CD4-positive, alpha-beta T cell (primary cell): ENCODE measurements at regions not wholly inside any gene's neighbourhood (a gene's known extent, or its start where the extent isn't known, plus 50 kb on each side); places are given as distances from the start of the nearest gene placed in this dataset.

Experiments used
- ATAC-seq: fragments of 200-7000 bp; cut with Tn5 transposase; one replicate; pipeline ENCODE4 v1.10.0; 2022; ENCODE audit warnings: mild to moderate bottlenecking; ENCODE audit not compliant: poor library complexity
- CTCF ChIA-PET: fragments of 350-600 bp; sonication (Branson Sonifier 250); formaldehyde crosslinking; loops from one replicate; lab custom pipeline; 2021; ENCODE audit warnings: antibody characterized with exemption, inconsistent platforms; lab: Charles Lee
- POLR2A ChIA-PET: fragments of 350-600 bp; sonication (Branson Sonifier 250); formaldehyde crosslinking; loops from one replicate; lab custom pipeline; 2021; ENCODE audit warnings: antibody characterized with exemption, inconsistent platforms; lab: Charles Lee
- DNase-seq, 14 experiments: peaks; one replicate each; pipeline ENCODE4 v3.0.0-alpha.2; 2013 to 2020; ENCODE audit warnings: mixed read lengths in 2 of 14
- H3K27ac ChIP-seq, 2 donors: one replicate each; pipeline versions ENCODE4 v1.5.1 to v1.7.0; 2013; ENCODE audit warnings: low read length in 2 of 2, low read depth in 1 of 2, mild to moderate bottlenecking in 1 of 2
- H3K27me3 ChIP-seq, 2 experiments: 1 replicate in 1 of 2; 2 replicates in 1 of 2; pipeline versions ENCODE4 v1.6.1 to v1.7.0; 2013; ENCODE audit warnings: low read length in 2 of 2, control low read depth in 1 of 2, mild to moderate bottlenecking in 1 of 2, moderate library complexity in 1 of 2; ENCODE audit not compliant: insufficient read depth in 2 of 2, control insufficient read depth in 1 of 2
- H3K36me3 ChIP-seq: one replicate; pipeline ENCODE4 v1.6.1; 2013; ENCODE audit warnings: low read length, control low read depth; ENCODE audit not compliant: insufficient read depth
- H3K4me1 ChIP-seq: one replicate; pipeline ENCODE4 v1.6.1; 2013; ENCODE audit warnings: low read length, control low read depth; ENCODE audit not compliant: insufficient read depth
- H3K4me3 ChIP-seq: one replicate; pipeline ENCODE4 v1.5.1; 2013; ENCODE audit warnings: mild to moderate bottlenecking, low read length, moderate library complexity
- H3K9me3 ChIP-seq, 2 experiments: 1 replicate in 1 of 2; 2 replicates in 1 of 2; pipeline versions ENCODE4 v1.6.1 to v1.7.0; 2013; ENCODE audit warnings: low read length in 2 of 2, mild to moderate bottlenecking in 2 of 2, control low read depth in 1 of 2, moderate library complexity in 1 of 2; ENCODE audit not compliant: control insufficient read depth in 1 of 2, insufficient read depth in 1 of 2
- H3K27ac Mint-ChIP-seq: one replicate; pipeline ENCODE4 v1.8.0; 2020; ENCODE audit warnings: mixed read lengths
- H3K27me3 Mint-ChIP-seq: one replicate; pipeline ENCODE4 v1.8.0; 2021; ENCODE audit warnings: mixed read lengths
- H3K36me3 Mint-ChIP-seq: one replicate; pipeline ENCODE4 v1.8.0; 2021; ENCODE audit warnings: low read depth, mixed read lengths
- H3K4me1 Mint-ChIP-seq: one replicate; pipeline ENCODE4 v1.8.0; 2021; ENCODE audit warnings: low read depth, mixed read lengths
- H3K4me3 Mint-ChIP-seq: one replicate; pipeline ENCODE4 v1.8.0; 2020; ENCODE audit warnings: mild to moderate bottlenecking, mixed read lengths
- H3K9me3 Mint-ChIP-seq: one replicate; pipeline ENCODE4 v1.8.0; 2020; ENCODE audit warnings: mixed read lengths
- intact Hi-C, 2 experiments: fragments of 100-400 bp; cut with DNase I in 1 of 2; cut with micrococcal nuclease in 1 of 2; formaldehyde crosslinking; loops; one replicate each; pipeline versions ENCODE4 v1.15.1 to v1.9.0; 2023 to 2025; cut with DNase I, micrococcal nuclease
- TF ChIP-seq, protein P1 (sequence below): fragments of 200-600 bp; IDR thresholded peaks from one replicate; pipeline ENCODE4 v1.8.0; 2022; ENCODE audit warnings: antibody characterized with exemption, mild to moderate bottlenecking

DNA sequence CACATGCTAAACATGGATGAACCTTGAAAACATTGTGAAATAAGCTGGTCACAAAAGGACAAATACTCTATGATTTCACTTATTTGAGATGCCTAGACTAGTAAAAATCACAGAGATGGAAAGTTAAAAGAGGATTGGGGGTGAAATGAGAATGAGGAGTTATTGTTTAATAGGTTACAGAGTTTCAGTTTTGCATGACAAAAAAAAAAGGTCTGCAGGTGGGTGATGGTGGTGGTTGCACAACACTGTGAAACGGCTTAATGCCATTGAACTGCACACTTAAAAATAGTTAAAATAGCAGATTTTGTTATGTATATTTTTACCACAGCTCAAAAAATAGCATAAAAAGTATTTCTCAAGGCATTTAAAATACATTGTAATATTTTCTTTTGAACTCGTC is 151.9 kb upstream of the NRXN3 start:
- Histone ChIP-seq H3K27ac (no peak overlapping the region), H3K36me3 (no peaks in the 10 kb centered on the region), H3K9me3 (peaks cover 0 to 6% of the 10 kb centered on the region in 2 experiments), H3K4me1 (no peaks in the 10 kb centered on the region), H3K4me3 (no peak overlapping the region), H3K27me3 (no peaks in the 10 kb centered on the region)
- no peak for DNase-seq
- TF ChIP-seq, protein P1, sequence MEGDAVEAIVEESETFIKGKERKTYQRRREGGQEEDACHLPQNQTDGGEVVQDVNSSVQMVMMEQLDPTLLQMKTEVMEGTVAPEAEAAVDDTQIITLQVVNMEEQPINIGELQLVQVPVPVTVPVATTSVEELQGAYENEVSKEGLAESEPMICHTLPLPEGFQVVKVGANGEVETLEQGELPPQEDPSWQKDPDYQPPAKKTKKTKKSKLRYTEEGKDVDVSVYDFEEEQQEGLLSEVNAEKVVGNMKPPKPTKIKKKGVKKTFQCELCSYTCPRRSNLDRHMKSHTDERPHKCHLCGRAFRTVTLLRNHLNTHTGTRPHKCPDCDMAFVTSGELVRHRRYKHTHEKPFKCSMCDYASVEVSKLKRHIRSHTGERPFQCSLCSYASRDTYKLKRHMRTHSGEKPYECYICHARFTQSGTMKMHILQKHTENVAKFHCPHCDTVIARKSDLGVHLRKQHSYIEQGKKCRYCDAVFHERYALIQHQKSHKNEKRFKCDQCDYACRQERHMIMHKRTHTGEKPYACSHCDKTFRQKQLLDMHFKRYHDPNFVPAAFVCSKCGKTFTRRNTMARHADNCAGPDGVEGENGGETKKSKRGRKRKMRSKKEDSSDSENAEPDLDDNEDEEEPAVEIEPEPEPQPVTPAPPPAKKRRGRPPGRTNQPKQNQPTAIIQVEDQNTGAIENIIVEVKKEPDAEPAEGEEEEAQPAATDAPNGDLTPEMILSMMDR: no peak
- no peaks in the 10 kb centered on the region for H3K4me1 Mint-ChIP-seq
- no peaks in the 10 kb centered on the region for H3K9me3 Mint-ChIP-seq
- no peak for ATAC-seq
- H3K36me3 Mint-ChIP-seq: no peaks in the 10 kb centered on the region
- no peak overlapping the region for H3K4me3 Mint-ChIP-seq
- H3K27me3 Mint-ChIP-seq: peaks cover 27% of the 10 kb centered on the region
- ChIA-PET POLR2A (no interaction called here), CTCF (no interaction called here)
- intact Hi-C loops: no loop called here
- H3K27ac Mint-ChIP-seq: no peak overlapping the region

DNA sequence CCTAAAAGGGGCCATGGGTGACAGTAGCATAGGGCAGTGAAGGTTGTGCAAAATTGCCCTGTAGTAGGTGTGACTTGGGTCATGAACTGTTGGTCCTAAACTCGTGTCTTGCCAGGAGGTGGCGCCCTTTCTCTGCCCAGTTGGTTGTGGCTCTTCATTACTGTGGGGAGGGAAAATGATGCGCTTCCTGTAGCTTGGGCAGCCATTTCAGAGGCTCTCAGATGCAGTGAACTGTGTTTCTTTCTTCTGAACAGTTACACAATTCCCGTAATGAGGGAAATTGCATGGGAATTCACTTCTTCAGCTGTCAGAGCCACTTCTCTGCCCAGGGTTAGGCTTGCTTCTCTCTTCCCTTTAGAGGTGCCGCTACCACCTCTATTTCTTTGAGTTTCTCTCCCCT is 148.1 kb upstream of the NRXN3 start:
- Mint-ChIP-seq H3K4me3 (no peak overlapping the region), H3K27ac (no peak overlapping the region), H3K36me3 (no peaks in the 10 kb centered on the region), H3K4me1 (no peaks in the 10 kb centered on the region), H3K9me3 (no peaks in the 10 kb centered on the region), H3K27me3 (peaks cover 21% of the 10 kb centered on the region)
- H3K4me1 ChIP-seq: no peaks in the 10 kb centered on the region
- TF ChIP-seq, protein P1: no peak
- POLR2A ChIA-PET: no interaction called here
- H3K9me3 ChIP-seq: no peaks in the 10 kb centered on the region
- intact Hi-C loops: loop anchor here in 1 of 2 experiments (5.0 kb wide), 1 partner anchor 545 kb away; no protein-coding TSS in a partner anchor
- DNase-seq (peak in 5 of 14 experiments; percentile 2 to 34 (median 15)), ATAC-seq (no peak)
- no peak overlapping the region for H3K27ac ChIP-seq
- CTCF ChIA-PET: no interaction called here
- H3K36me3 ChIP-seq: no peaks in the 10 kb centered on the region
- peaks cover 0 to 5% of the 10 kb centered on the region in 2 experiments for H3K27me3 ChIP-seq
- no peak overlapping the region for H3K4me3 ChIP-seq

DNA sequence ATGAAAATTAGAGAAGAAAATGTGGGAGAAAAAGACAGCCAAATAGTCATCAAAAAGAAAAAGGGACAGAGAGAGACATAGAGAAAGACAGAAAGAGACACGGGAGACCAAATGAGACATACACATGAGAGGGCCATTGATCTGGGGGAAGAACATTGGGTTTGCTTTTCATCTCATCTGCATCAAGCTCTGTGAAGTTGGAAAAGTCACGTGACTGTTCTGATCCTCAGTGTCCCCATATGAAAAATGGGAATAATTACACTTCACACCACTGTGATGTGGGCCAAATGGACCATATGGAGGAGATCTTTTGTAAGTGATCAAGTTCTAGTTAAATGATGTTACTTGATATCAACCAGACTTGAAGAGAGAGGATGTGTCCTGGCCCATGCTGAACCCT is 147.1 kb upstream of the NRXN3 start:
- CTCF ChIA-PET: no interaction called here
- H3K27ac ChIP-seq: no peak overlapping the region
- no peaks in the 10 kb centered on the region for H3K36me3 ChIP-seq
- H3K27ac Mint-ChIP-seq: no peak overlapping the region
- no peak overlapping the region for H3K4me3 ChIP-seq
- intact Hi-C loops: loop anchor here in 1 of 2 experiments (5.0 kb wide), 1 partner anchor 544 kb away; no protein-coding TSS in a partner anchor
- ATAC-seq: no peak
- TF ChIP-seq, protein P1: no peak
- H3K36me3 Mint-ChIP-seq: no peaks in the 10 kb centered on the region
- H3K9me3 ChIP-seq: no peaks in the 10 kb centered on the region
- no peak for DNase-seq
- peaks cover 18% of the 10 kb centered on the region for H3K27me3 Mint-ChIP-seq
- POLR2A ChIA-PET: no interaction called here
- H3K4me3 Mint-ChIP-seq: no peak overlapping the region
- H3K27me3 ChIP-seq: peaks cover 0 to 9% of the 10 kb centered on the region in 2 experiments
- H3K4me1 ChIP-seq: no peaks in the 10 kb centered on the region
- no peaks in the 10 kb centered on the region for H3K4me1 Mint-ChIP-seq
- no peaks in the 10 kb centered on the region for H3K9me3 Mint-ChIP-seq
